ENCODE measurements at regions not wholly inside any gene's neighbourhood (a gene's known extent, or its start where the extent isn't known, plus 50 kb on each side); places are given as distances from the start of the nearest gene placed in this dataset.

- no peak overlapping the region for H3K4me3 Mint-ChIP-seq
- H3K4me1 Mint-ChIP-seq, result no peaks in the 10 kb centered on the region
- no peak overlapping the region for H3K27ac Mint-ChIP-seq
- no peaks in the 10 kb centered on the region for H3K27me3 Mint-ChIP-seq (ENCODE audit: low read depth in 3 of 3)
- H3K9me3 Mint-ChIP-seq, result peaks cover 10 to 50% (median 22%) of the 10 kb centered on the region in 6 donors
- no peaks in the 10 kb centered on the region for H3K36me3 Mint-ChIP-seq
- DNase-seq, result no peak
Measured at GRCh38 chr4:30605616-30606190, 114.5 kb upstream of the PCDH7 start.

- DNase-seq, result no peak
- H3K4me1 Mint-ChIP-seq, result no peaks in the 10 kb centered on the region
- no peaks in the 10 kb centered on the region for H3K36me3 Mint-ChIP-seq
- H3K9me3 Mint-ChIP-seq, result peaks cover 6 to 55% (median 26%) of the 10 kb centered on the region in 6 donors
- H3K4me3 Mint-ChIP-seq, result no peak overlapping the region
- no peak overlapping the region for H3K27ac Mint-ChIP-seq
- H3K27me3 Mint-ChIP-seq (ENCODE audit: low read depth in 3 of 3), result no peaks in the 10 kb centered on the region
Measured at GRCh38 chr4:30610361-30610760, 109.8 kb upstream of the PCDH7 start.

- Mint-ChIP-seq H3K4me3 (no peak overlapping the region), H3K4me1 (no peaks in the 10 kb centered on the region), H3K27ac (no peak overlapping the region), H3K27me3 (ENCODE audit: low read depth in 3 of 3) (no peaks in the 10 kb centered on the region), H3K36me3 (no peaks in the 10 kb centered on the region), H3K9me3 (peaks cover 6 to 50% (median 16%) of the 10 kb centered on the region in 6 donors)
- DNase-seq, result no peak
Measured at GRCh38 chr4:30614771-30615170, 105.4 kb upstream of the PCDH7 start.

- Mint-ChIP-seq H3K27me3 (ENCODE audit: low read depth in 3 of 3) (no peaks in the 10 kb centered on the region), H3K4me1 (no peaks in the 10 kb centered on the region), H3K9me3 (peaks cover 6 to 40% (median 11%) of the 10 kb centered on the region in 6 donors), H3K36me3 (no peaks in the 10 kb centered on the region), H3K4me3 (no peak overlapping the region), H3K27ac (no peak overlapping the region)
- DNase-seq, result no peak
Measured at GRCh38 chr4:30616942-30617646, 103.1 kb upstream of the PCDH7 start.

- Mint-ChIP-seq H3K27me3 (ENCODE audit: low read depth in 3 of 3) (no peaks in the 10 kb centered on the region), H3K27ac (no peak overlapping the region), H3K9me3 (peaks cover 4 to 45% (median 8%) of the 10 kb centered on the region in 6 donors), H3K36me3 (no peaks in the 10 kb centered on the region), H3K4me3 (no peak overlapping the region), H3K4me1 (no peaks in the 10 kb centered on the region)
- DNase-seq, result no peak
Measured at GRCh38 chr4:30617836-30618235, 102.3 kb upstream of the PCDH7 start.

- Mint-ChIP-seq H3K4me3 (no peak overlapping the region), H3K27ac (no peak overlapping the region), H3K27me3 (ENCODE audit: low read depth in 3 of 3) (no peaks in the 10 kb centered on the region), H3K4me1 (no peaks in the 10 kb centered on the region), H3K9me3 (peaks cover 8 to 40% (median 16%) of the 10 kb centered on the region in 6 donors), H3K36me3 (no peaks in the 10 kb centered on the region)
- no peak for DNase-seq
Measured at GRCh38 chr4:30619679-30620078, 100.5 kb upstream of the PCDH7 start.

- Mint-ChIP-seq H3K4me3 (no peak overlapping the region), H3K9me3 (peaks cover 8 to 35% (median 16%) of the 10 kb centered on the region in 6 donors), H3K36me3 (no peaks in the 10 kb centered on the region), H3K4me1 (no peaks in the 10 kb centered on the region), H3K27ac (no peak overlapping the region), H3K27me3 (ENCODE audit: low read depth in 3 of 3) (no peaks in the 10 kb centered on the region)
- DNase-seq, result no peak
Measured at GRCh38 chr4:30620711-30621110, 99.5 kb upstream of the PCDH7 start.

GRCh38 chr4:30630431-30630830 is 89.7 kb upstream of the PCDH7 start:
- H3K4me1 Mint-ChIP-seq, result no peaks in the 10 kb centered on the region
- DNase-seq, result no peak
- no peaks in the 10 kb centered on the region for H3K27me3 Mint-ChIP-seq (ENCODE audit: low read depth in 3 of 3)
- no peak overlapping the region for H3K4me3 Mint-ChIP-seq
- H3K36me3 Mint-ChIP-seq, result no peaks in the 10 kb centered on the region
- H3K9me3 Mint-ChIP-seq, result peaks cover 4 to 52% (median 18%) of the 10 kb centered on the region in 6 donors
- no peak overlapping the region for H3K27ac Mint-ChIP-seq

GRCh38 chr4:30632751-30633150 is 87.4 kb upstream of the PCDH7 start:
- Mint-ChIP-seq H3K27me3 (ENCODE audit: low read depth in 3 of 3) (peaks cover 0 to 1% (median 0%) of the 10 kb centered on the region in 3 donors), H3K9me3 (peaks cover 10 to 48% (median 17%) of the 10 kb centered on the region in 6 donors), H3K27ac (no peak overlapping the region), H3K36me3 (no peaks in the 10 kb centered on the region), H3K4me1 (no peaks in the 10 kb centered on the region), H3K4me3 (no peak overlapping the region)
- no peak for DNase-seq

GRCh38 chr4:30641345-30641744 is 78.8 kb upstream of the PCDH7 start:
- Mint-ChIP-seq H3K36me3 (no peaks in the 10 kb centered on the region), H3K27ac (no peak overlapping the region), H3K4me3 (no peak overlapping the region), H3K9me3 (peaks cover 2 to 23% (median 10%) of the 10 kb centered on the region in 6 donors), H3K4me1 (no peaks in the 10 kb centered on the region), H3K27me3 (ENCODE audit: low read depth in 3 of 3) (peaks cover 0 to 2% (median 0%) of the 10 kb centered on the region in 3 donors)
- DNase-seq, result no peak

- no peaks in the 10 kb centered on the region for H3K4me1 Mint-ChIP-seq
- no peaks in the 10 kb centered on the region for H3K36me3 Mint-ChIP-seq
- H3K27me3 Mint-ChIP-seq (ENCODE audit: low read depth in 3 of 3), result peaks cover 0 to 2% (median 0%) of the 10 kb centered on the region in 3 donors
- no peak overlapping the region for H3K4me3 Mint-ChIP-seq
- H3K27ac Mint-ChIP-seq, result no peak overlapping the region
- no peak for DNase-seq
- peaks cover 0 to 20% (median 7%) of the 10 kb centered on the region in 6 donors for H3K9me3 Mint-ChIP-seq
Measured at GRCh38 chr4:30642567-30642966, 77.6 kb upstream of the PCDH7 start.

GRCh38 chr4:30653291-30653690 is 66.9 kb upstream of the PCDH7 start:
- no peaks in the 10 kb centered on the region for H3K27me3 Mint-ChIP-seq (ENCODE audit: low read depth in 3 of 3)
- no peak for DNase-seq
- no peaks in the 10 kb centered on the region for H3K36me3 Mint-ChIP-seq
- H3K4me1 Mint-ChIP-seq, result no peaks in the 10 kb centered on the region
- no peak overlapping the region for H3K27ac Mint-ChIP-seq
- peaks cover 9 to 22% (median 16%) of the 10 kb centered on the region in 6 donors for H3K9me3 Mint-ChIP-seq
- H3K4me3 Mint-ChIP-seq, result no peak overlapping the region

GRCh38 chr4:30656828-30657227 is 63.3 kb upstream of the PCDH7 start:
- no peak for DNase-seq
- Mint-ChIP-seq H3K27me3 (ENCODE audit: low read depth in 3 of 3) (no peaks in the 10 kb centered on the region), H3K9me3 (peaks cover 0 to 18% (median 5%) of the 10 kb centered on the region in 6 donors), H3K27ac (no peak overlapping the region), H3K36me3 (no peaks in the 10 kb centered on the region), H3K4me3 (no peak overlapping the region), H3K4me1 (no peaks in the 10 kb centered on the region)

GRCh38 chr4:30667919-30668318 is 52.2 kb upstream of the PCDH7 start:
- Mint-ChIP-seq H3K4me3 (no peak overlapping the region), H3K27ac (no peak overlapping the region), H3K27me3 (ENCODE audit: low read depth in 3 of 3) (peaks cover 0 to 2% (median 0%) of the 10 kb centered on the region in 3 donors), H3K9me3 (peaks cover 0 to 40% (median 8%) of the 10 kb centered on the region in 6 donors), H3K36me3 (no peaks in the 10 kb centered on the region), H3K4me1 (no peaks in the 10 kb centered on the region)
- DNase-seq, result no peak

GRCh38 chr4:30670206-30670605 is 50.0 kb upstream of the PCDH7 start:
- H3K4me1 Mint-ChIP-seq, result no peaks in the 10 kb centered on the region
- H3K27ac Mint-ChIP-seq, result no peak overlapping the region
- peaks cover 0 to 37% (median 13%) of the 10 kb centered on the region in 6 donors for H3K9me3 Mint-ChIP-seq
- H3K36me3 Mint-ChIP-seq, result no peaks in the 10 kb centered on the region
- DNase-seq, result no peak
- H3K4me3 Mint-ChIP-seq, result no peak overlapping the region
- H3K27me3 Mint-ChIP-seq (ENCODE audit: low read depth in 3 of 3), result peaks cover 0 to 4% (median 2%) of the 10 kb centered on the region in 3 donors

All from immature natural killer cell (primary cell).